Astrocyte of the hippocampus (primary cell): ENCODE measurements at regions not wholly inside any gene's neighbourhood (a gene's known extent, or its start where the extent isn't known, plus 50 kb on each side); places are given as distances from the start of the nearest gene placed in this dataset.
"Not testable (repeated sequence)": the region's sequence is repeated elsewhere in the genome, so short reads cannot be mapped to it uniquely, and the experiment has no call there.

Experiments used
- DNase-seq: peaks from one replicate; pipeline ENCODE4 v3.0.0; 2011; ENCODE audit warnings: low read depth, low spot score

DNA sequence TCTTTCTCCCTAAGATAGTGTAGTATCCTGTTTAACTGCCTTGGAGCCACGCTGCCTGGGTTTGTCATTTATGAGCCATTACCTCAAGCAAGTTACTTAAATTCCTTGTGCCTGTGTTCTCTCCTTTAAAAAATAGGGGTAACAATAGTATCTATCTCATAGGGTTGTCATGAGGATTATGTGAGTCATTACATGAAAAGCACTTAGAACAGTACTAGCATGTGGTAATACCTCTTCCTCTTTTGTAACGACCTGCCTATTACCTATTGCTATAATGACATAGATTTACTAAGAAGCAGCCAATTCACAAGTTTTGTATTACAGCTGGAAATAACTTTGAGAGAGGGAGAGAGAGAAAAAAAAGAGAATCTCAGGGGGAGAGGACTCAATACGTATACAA lies 834.7 kb downstream of the RAPGEF2 start:
- no peak for DNase-seq

DNA sequence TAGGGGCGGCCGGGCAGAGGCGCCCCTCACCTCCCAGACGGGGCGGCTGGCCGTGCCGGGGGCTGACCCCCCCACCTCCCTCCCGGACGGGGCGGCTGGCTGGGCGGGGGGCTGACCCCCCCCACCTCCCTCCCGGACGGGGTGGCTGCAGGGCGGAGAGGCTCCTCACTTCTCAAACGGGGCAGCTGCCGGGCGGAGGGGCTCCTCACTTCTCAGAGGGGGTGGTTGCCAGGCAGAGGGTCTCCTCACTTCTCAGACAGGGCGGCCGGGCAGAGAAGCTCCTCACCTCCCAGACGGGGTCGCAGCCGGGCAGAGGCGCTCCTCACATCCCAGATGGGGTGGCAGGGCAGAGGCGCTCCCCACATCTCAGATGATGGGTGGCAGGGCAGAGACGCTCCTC lies 836.8 kb downstream of the RAPGEF2 start:
- not testable (repeated sequence) for DNase-seq

- DNase-seq = no peak
Measured at GRCh38 chr4:159941076-159941475, 838.2 kb downstream of the RAPGEF2 start.

DNA sequence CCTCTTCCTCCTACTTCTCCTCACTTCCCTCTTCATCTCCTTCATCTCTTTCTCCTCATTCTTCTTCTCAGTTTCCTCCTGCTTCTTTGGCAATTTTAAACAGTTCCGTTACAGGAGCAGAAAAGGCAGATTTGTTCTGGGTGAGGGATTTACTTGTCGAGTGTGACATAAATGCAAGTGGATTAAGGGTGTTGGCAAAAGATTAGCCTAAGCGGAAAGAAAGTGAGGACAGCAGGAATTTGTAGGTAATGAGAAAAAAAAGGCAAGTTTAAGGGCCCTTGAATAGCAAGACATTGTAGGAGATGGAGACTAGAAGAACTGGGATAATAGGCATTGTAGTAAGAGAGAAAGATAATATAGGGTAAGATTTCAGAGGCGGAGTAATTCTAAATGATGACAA lies 841.6 kb downstream of the RAPGEF2 start:
- DNase-seq = no peak

DNA sequence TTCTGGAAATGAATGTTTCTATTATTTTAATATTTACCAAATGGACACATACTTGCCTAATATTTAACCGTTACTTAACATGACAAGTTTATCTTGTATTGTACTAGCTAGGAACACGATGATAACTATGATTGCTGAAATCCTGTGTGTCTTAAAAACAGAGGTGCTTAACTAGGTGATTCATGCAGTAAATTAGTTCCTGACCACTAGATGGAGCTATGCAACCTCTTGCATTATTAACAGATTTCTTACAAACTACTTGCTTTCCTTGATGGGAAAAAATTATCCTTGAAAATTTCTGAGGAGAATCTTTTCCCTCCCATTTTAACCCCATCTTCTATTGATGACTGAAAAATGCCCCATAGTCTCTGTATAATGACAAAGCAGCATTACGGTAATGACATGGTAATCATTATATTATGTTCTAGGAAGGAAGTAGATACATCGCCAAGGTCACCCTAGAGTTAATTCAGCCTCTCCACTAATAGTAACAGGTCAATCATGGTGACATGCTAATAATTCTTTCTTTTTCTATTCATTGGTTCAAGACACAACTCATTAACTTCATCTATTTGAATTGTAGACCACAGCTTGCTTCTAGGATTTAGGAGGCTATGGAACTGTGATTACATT lies 844.2 kb downstream of the RAPGEF2 start:
- peak; percentile 84 for DNase-seq

DNA sequence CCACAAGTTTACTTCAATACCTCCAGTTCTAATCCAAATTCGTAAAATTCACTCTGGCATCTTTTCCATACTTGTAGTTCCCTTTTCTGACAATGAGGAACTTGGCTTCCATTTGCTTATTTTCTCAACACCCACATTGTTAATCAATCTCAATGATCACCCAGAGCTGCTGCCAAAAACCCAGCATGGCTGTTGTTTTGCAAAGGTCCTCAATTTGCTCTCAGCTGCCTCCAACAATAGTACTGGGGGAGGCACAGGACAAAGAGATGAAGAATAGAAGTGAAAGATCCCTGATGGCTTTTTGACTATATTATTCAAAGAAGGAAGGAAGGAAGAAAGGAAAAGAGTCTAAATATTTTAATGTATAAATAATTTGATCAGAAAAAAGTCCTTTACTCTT lies 847.8 kb downstream of the RAPGEF2 start:
- no peak for DNase-seq

DNA sequence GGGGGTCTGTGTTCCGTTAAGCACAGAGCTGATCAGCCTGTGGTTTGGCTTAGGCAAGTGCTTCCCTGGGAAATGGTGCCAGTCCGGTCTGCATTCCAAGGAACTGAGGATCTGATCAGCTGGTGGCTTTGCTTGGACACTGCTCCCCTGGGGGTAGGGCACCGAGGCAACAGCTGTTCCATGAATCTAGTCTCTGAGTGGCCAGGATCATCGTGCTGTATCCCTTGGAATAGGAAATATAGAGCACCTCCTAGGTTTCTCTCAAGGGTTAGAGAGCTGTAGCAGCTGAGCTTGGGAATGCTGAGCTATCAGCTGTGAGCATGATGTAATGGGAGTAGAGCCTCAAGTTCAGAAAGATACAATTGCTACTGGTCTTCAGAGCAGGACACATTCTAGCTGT lies 863.9 kb downstream of the RAPGEF2 start:
- DNase-seq = peak; percentile 25

DNA sequence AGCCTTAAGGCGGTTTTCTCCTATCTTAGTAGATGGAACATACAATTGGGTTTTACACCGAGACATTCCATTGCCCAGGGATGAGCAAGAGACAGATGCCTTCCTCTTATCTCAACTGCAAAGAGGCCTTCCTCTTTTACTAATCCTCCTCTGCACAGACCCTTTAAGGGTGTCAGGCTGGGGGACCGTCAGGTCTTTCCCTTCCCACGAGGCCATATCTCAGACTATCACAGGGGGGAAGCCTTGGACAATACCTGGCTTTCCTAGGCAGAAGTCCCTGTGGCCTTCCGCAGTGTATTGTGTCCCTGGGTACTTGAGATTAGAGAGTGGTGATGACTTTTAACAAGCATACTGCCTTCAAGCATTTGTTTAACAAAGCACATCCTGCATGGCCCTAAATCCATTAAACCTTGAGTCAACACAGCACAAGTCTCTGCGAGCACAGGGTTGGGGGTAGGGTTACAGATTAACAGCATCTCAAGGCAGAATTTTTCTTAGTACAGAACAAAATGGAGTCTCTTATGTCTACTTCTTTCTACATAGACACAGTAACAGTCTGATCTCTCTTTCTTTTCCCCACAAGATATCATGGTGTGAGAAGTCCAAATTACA lies 874.1 kb downstream of the RAPGEF2 start:
- not testable (repeated sequence) for DNase-seq

GRCh38 chr4:159977907-159978617 lies 875.2 kb downstream of the RAPGEF2 start:
- no peak for DNase-seq

DNA sequence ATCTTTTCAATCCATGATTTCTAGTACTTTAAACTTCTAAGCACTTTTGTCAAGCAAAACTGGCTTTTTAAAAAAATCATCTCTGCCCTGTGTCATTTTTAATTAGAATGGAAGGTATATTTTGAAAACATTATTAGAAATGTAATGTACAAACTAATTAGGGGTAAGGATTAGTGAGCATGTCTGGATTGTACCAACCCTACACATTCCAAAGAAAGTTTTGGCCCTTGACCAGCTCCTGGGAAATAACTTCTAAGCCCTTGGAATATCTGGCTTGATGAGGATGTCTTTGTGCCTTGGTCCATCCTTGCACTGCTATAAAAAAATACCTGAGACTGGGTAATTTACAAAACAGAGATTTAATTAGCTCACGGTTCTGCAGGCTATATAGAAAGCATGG lies 876.5 kb downstream of the RAPGEF2 start:
- no peak for DNase-seq

DNA sequence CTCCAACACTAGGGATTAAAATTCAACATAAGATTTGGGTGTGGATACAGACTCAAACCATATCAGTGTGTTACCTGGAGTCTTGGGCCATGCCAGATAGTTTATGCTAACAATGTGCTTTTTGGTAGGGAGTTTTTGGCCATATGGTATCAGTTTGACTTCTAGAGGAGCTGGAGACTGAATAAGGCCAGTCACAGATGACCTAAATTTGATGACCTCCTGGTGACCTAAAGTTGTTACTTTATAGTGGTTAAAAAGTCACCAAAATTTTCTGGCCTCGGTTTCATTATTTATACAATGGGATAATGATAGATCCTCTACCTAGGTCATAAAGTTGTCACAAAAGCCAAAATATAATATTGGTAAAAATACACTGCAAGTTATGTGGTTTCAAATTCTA lies 877.1 kb downstream of the RAPGEF2 start:
- DNase-seq = no peak

GRCh38 chr4:159980826-159981468 lies 878.1 kb downstream of the RAPGEF2 start:
- no peak for DNase-seq

DNA sequence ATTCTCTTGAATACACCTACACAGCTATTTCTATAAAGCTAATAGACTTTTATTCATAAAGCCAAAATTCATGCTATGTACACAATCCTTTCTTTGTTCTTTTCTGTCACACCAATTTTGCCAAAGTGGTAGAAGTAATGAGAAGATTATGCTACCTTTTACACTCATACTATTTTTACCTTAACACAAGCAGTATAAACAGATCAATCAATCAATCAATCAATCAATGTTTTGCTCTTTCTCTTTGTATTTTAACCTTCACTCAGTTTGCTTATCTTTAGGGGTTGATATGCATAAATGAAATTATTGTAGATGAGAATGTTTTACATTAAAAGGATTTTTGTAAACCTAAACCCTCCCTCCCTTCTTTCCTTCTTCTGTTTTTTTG lies 878.6 kb downstream of the RAPGEF2 start:
- DNase-seq = no peak

- peak; percentile 20 for DNase-seq
Measured at GRCh38 chr4:159983082-159983481, 880.2 kb downstream of the RAPGEF2 start.

DNA sequence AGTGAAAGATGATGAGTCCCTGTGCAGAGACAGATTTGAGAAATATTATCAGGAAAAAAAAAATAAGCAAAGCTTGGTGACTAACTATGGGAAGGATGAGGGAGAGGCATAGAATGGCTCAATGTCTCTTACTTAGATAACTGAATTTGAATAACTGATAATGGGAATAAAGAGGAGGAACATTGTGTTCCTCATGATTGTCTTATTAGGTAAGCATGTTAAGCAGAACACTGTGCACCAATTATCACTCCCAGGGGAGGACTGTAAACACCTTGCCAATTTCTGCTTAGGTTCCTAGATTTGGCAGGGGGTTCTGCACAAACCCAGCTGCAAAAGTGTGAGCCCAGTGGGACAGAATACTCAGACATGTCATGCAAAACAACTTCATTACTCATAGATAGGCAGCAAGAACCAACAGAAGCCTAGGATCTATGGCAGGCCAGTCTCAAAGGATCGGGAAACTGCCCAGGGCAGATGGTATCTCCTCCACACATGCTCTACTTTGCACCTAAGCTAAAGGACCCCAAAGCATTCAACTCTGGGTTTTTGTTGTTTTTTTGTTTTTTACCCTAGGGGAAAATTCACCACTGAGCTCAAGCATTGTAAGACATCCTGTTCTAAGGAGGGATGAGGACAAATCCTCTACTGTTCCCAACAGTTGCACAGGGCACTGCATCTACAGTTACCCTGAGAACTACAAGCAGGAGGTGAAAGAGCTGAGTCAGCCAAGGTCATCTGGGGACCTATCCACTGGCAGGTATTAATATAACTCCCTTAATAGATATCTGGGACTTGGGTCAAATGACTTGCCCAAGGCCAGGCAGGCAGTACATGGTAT lies 907.0 kb downstream of the RAPGEF2 start:
- no peak for DNase-seq

GRCh38 chr4:160019936-160020335 lies 917.1 kb downstream of the RAPGEF2 start:
- DNase-seq = no peak

DNA sequence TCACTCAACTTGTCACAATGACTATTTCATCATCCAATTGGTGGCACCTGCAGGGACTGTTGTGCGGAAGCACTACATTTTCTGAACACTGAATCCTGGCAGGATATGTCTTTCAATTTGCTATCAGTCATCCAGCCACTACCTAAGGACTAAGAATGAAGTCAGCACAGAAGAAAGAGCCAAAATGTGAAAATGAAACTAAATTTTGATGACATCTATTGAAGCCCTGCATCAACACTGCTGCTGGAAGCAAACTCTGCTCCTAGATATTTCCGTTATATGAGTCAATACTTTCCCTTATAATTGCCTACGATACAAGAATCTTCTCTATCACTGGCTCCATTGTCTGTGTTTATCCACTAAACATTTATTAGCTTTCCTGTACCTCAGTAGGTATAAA lies 917.9 kb downstream of the RAPGEF2 start:
- no peak for DNase-seq

GRCh38 chr4:160021870-160022269 lies 919.0 kb downstream of the RAPGEF2 start:
- DNase-seq = no peak

GRCh38 chr4:160026721-160027120 lies 923.8 kb downstream of the RAPGEF2 start:
- peak; percentile 29 for DNase-seq

DNA sequence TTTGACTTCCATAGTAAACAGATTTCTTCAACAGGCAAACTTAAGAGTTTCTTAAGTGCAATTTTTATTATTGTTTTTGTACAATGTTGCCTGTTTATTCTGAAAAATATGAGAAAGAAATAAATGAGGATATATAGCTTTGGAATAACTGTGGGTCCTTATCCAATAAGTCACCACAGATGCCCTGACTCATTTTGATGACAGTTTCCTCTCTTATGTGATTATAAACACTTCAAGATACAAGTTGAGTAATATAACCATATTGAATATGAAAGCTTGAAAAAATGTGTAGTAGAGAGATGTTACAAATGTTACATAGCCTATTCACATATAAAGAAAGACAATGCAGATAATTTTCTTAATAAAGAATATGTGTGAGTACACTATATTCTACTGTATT lies 931.6 kb downstream of the RAPGEF2 start:
- no peak for DNase-seq

DNA sequence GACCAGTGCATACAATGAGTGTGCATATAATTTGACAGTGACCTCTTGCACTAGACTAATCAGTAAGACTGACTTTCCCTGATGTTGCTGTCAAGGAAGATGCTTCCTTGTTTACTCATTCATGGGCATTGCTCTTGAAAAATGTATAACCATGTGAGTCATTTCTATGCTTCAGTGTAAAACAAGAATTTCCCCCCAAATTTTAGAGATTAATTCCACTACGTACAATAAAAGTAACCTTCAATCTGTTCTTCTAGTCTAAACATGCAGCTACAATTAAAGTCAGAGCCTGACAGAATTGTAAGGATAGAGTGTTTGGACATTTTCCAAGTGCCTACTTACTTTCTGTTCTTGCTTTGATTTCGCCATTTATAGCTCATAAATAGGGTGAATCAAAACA lies 935.7 kb downstream of the RAPGEF2 start:
- peak; percentile 11 for DNase-seq

DNA sequence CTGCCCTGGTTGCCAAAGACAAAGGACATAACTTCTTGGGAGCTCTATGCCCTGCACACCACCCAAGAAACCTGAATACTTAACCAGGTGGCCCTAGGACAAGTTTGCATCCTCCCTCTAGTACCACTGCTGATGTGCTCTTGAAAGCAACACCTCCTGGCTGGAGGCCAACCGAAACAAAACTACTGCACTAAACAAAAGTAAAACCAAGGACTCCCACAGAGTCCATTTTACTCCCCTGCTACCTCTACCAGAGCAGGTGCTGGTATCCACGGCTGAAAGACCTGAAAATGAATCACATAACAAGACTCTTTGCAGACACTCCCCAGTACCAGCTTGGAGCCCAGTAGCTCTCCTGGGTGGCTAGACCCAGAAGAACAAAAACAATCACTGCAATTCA lies 941.8 kb downstream of the RAPGEF2 start:
- DNase-seq = no peak
